Psoas muscle (tissue), 7 donors: ENCODE measurements at regions not wholly inside any gene's neighbourhood (a gene's known extent, or its start where the extent isn't known, plus 50 kb on each side); places are given as distances from the start of the nearest gene placed in this dataset.

Experiments
- ATAC-seq, 4 donors: fragments of 200-7000 bp; cut with Tn5 transposase; one replicate each; pipeline ENCODE4 v1.9.1; 2020; ENCODE audit warnings: moderate library complexity in 3 of 4, mild to moderate bottlenecking in 2 of 4
- DNase-seq, 2 donors: peaks; one replicate each; pipeline ENCODE4 v3.0.0-alpha.2; 2020
- H3K27ac ChIP-seq: fragments of 200-600 bp; one replicate; pipeline ENCODE4 v1.8.0; 2022
- H3K27me3 ChIP-seq, 3 donors: fragments of 200-600 bp in 1 of 3; one replicate each; pipeline versions ENCODE4 v1.6.1 to v1.8.0; 2013 to 2022; ENCODE audit warnings: low read length in 2 of 3, mild to moderate bottlenecking in 2 of 3, moderate library complexity in 1 of 3; ENCODE audit not compliant: insufficient read depth in 3 of 3
- H3K36me3 ChIP-seq, 2 donors: fragments of 200-600 bp in 1 of 2; one replicate each; pipeline versions ENCODE4 v1.6.1 to v1.8.0; 2013 to 2022; ENCODE audit warnings: low read depth in 1 of 2, mild to moderate bottlenecking in 1 of 2, moderate library complexity in 1 of 2; ENCODE audit not compliant: insufficient read depth in 1 of 2
- H3K4me1 ChIP-seq: fragments of 200-600 bp; one replicate; pipeline ENCODE4 v1.8.0; 2022
- H3K4me3 ChIP-seq: fragments of 200-600 bp; one replicate; pipeline ENCODE4 v1.8.0; 2022; ENCODE audit warnings: mild to moderate bottlenecking
- H3K9me3 ChIP-seq: fragments of 200-600 bp; one replicate; pipeline ENCODE4 v1.8.0; 2022
- WGBS, 3 donors: extraction: QIAGEN DNeasy Blood & Tissue Kit; methylation state at CpG; one replicate each; pipeline versions ENCODE4 v1.1.6 to v1.1.7; 2013; 5-methylcytosine and 5-hydroxymethylcytosine counted together
- intact Hi-C, 2 donors: fragments of 100-400 bp; cut with DNase I; formaldehyde crosslinking; loops; one replicate each; pipeline versions ENCODE4 v1.11.0 to v1.14.2; 2022
- TF ChIP-seq, protein P1 (sequence below): fragments of 200-600 bp; IDR thresholded peaks from one replicate; pipeline ENCODE4 v1.8.0; 2022; ENCODE audit warnings: antibody characterized with exemption
- donor health status: healthy with polysubstance abuse.
- donor health status: DM: no; HTN: no; CAD: no; lungs with moderate emphysema.
- donor health status: Bipolar disorder and iron deficiency.
- donor health status: healthy.
- donor health status: DM: yes; HTN: yes; CAD: no.
- donor health status: DM: no; HTN: no; CAD: no.
- donor health status: DM: yes; HTN: yes; CAD: no.

- intact Hi-C loops, result no loop called here
- DNase-seq (no peak), ATAC-seq (no peak)
- Histone ChIP-seq H3K4me3 (no peak overlapping the region), H3K4me1 (no peaks in the 10 kb centered on the region), H3K27ac (no peak overlapping the region), H3K36me3 (no peaks in the 10 kb centered on the region), H3K9me3 (no peaks in the 10 kb centered on the region), H3K27me3 (peaks cover 0 to 6% (median 0%) of the 10 kb centered on the region in 3 donors)
- TF ChIP-seq, protein P1, sequence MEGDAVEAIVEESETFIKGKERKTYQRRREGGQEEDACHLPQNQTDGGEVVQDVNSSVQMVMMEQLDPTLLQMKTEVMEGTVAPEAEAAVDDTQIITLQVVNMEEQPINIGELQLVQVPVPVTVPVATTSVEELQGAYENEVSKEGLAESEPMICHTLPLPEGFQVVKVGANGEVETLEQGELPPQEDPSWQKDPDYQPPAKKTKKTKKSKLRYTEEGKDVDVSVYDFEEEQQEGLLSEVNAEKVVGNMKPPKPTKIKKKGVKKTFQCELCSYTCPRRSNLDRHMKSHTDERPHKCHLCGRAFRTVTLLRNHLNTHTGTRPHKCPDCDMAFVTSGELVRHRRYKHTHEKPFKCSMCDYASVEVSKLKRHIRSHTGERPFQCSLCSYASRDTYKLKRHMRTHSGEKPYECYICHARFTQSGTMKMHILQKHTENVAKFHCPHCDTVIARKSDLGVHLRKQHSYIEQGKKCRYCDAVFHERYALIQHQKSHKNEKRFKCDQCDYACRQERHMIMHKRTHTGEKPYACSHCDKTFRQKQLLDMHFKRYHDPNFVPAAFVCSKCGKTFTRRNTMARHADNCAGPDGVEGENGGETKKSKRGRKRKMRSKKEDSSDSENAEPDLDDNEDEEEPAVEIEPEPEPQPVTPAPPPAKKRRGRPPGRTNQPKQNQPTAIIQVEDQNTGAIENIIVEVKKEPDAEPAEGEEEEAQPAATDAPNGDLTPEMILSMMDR, result no peak
- 83 to 89% (median 86%) methylated on average over 4 of the region's 4 CpGs for WGBS, 3 donors
Observed at GRCh38 chr13:106263801-106264200, 271.7 kb downstream of the EFNB2 start.

DNA sequence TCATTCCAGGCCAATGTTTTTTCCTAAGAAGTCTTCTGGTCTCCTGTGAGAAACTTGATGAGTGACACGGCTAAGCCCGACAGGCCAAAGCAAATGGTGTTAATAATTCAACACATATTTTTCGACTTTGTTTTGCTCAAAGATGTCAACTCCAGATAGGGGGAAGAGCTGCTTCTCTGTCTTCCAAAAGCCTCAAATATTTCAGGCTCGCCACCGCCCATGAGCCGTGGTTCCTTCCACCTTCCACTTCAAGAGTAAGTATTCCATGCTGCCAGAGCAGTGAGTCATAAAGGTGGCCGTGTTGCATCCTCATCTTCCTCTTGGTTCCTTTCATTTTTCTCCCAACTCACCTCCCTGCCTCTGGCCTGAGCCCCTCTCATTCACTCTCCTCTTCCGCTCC lies 272.6 kb downstream of the EFNB2 start:
- Histone ChIP-seq H3K4me3 (no peak overlapping the region), H3K4me1 (no peaks in the 10 kb centered on the region), H3K27ac (no peak overlapping the region), H3K9me3 (no peaks in the 10 kb centered on the region), H3K36me3 (no peaks in the 10 kb centered on the region), H3K27me3 (peaks cover 0 to 6% (median 0%) of the 10 kb centered on the region in 3 donors)
- intact Hi-C loops, result no loop called here
- DNase-seq, result no peak
- TF ChIP-seq, protein P1, result no peak
- ATAC-seq, result no peak
- WGBS, 3 donors, result 90 to 94% (median 92%) methylated on average over 8 of the region's 8 CpGs

- ATAC-seq (no peak), DNase-seq (no peak)
- H3K4me3 ChIP-seq, result no peak overlapping the region
- TF ChIP-seq, protein P1, result no peak
- H3K4me1 ChIP-seq, result no peaks in the 10 kb centered on the region
- H3K27me3 ChIP-seq, result peaks cover 0 to 6% (median 0%) of the 10 kb centered on the region in 3 donors
- WGBS, 3 donors, result 96% methylated on average over 7 of the region's 7 CpGs
- no peak overlapping the region for H3K27ac ChIP-seq
- intact Hi-C loops, result no loop called here
- no peaks in the 10 kb centered on the region for H3K36me3 ChIP-seq
- H3K9me3 ChIP-seq, result no peaks in the 10 kb centered on the region
Observed at GRCh38 chr13:106261450-106261849, 274.0 kb downstream of the EFNB2 start.

DNA sequence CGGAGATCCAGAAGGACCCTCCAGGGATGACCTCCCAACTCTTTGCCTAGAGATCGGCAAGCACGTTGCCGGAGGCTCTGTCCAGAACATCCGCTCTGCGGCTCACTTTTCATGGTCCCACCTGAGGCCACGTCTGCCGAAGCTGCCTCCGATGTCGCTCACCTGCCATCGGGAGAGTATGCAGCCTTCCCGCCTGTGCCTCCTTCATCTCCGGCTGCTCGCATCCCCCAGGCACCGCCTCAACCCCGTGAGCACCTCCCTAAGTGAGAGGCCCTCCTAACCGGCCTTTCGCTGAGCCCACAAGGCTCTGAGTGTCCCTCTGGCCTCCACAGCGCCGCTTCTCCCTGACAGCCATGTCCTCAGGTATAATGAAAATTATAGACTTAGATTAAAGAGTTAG lies 275.1 kb downstream of the EFNB2 start:
- Histone ChIP-seq H3K4me1 (no peaks in the 10 kb centered on the region), H3K4me3 (no peak overlapping the region), H3K36me3 (no peaks in the 10 kb centered on the region), H3K27ac (no peak overlapping the region), H3K9me3 (no peaks in the 10 kb centered on the region), H3K27me3 (peaks cover 0 to 4% (median 0%) of the 10 kb centered on the region in 3 donors)
- ATAC-seq (no peak), DNase-seq (no peak)
- intact Hi-C loops, result no loop called here
- WGBS, 3 donors, result 91 to 92% (median 91%) methylated on average over 20 of the region's 20 CpGs
- TF ChIP-seq, protein P1, result no peak

GRCh38 chr13:106259928-106260327 lies 275.5 kb downstream of the EFNB2 start:
- Histone ChIP-seq H3K36me3 (no peaks in the 10 kb centered on the region), H3K9me3 (no peaks in the 10 kb centered on the region), H3K4me3 (no peak overlapping the region), H3K4me1 (no peaks in the 10 kb centered on the region), H3K27ac (no peak overlapping the region), H3K27me3 (peaks cover 0 to 4% (median 0%) of the 10 kb centered on the region in 3 donors)
- intact Hi-C loops, result no loop called here
- DNase-seq, result no peak
- TF ChIP-seq, protein P1, result no peak
- no peak for ATAC-seq
- 70 to 81% (median 73%) methylated on average over 19 of the region's 19 CpGs for WGBS, 3 donors
